Pancreas (tissue), 10 donors: ENCODE measurements at regions not wholly inside any gene's neighbourhood (a gene's known extent, or its start where the extent isn't known, plus 50 kb on each side); places are given as distances from the start of the nearest gene placed in this dataset.
"Not testable (repeated sequence)": the region's sequence is repeated elsewhere in the genome, so short reads cannot be mapped to it uniquely, and the experiment has no call there.

ENCODE experiments used
- ATAC-seq, 4 donors: fragments of 200-7000 bp; cut with Tn5 transposase; one replicate each; pipeline versions ENCODE4 v1.8.0 to v1.9.1; 2020; ENCODE audit warnings: mild to moderate bottlenecking in 4 of 4, moderate library complexity in 4 of 4
- DNase-seq, 6 donors: peaks; one replicate each; pipeline ENCODE4 v3.0.0-alpha.2; 2020
- FAIRE-seq: peaks from 2 replicates; lab custom pipeline; 2012; peaks lifted over from hg19 to GRCh38; lab: Jason Lieb, UNC
- H3K27ac ChIP-seq, 4 donors: fragments of 200-600 bp; sonication (generic); 1 replicate in 3 of 4; 2 replicates in 1 of 4; pipeline versions ENCODE4 v1.5.0 to v1.8.0; 2020
- H3K27me3 ChIP-seq, 4 donors: fragments of 200-600 bp; one replicate each; pipeline ENCODE4 v1.8.0; 2021
- H3K36me3 ChIP-seq, 3 donors: fragments of 200-600 bp; sonication (generic) in 1 of 3; one replicate each; pipeline versions ENCODE4 v1.5.0 to v1.8.0; 2020 to 2021
- H3K4me1 ChIP-seq, 3 donors: fragments of 200-600 bp; one replicate each; pipeline ENCODE4 v1.8.0; 2021
- H3K4me3 ChIP-seq, 4 donors: fragments of 200-600 bp; sonication (generic) in 2 of 4; one replicate each; pipeline versions ENCODE4 v1.5.0 to v1.8.0; 2020 to 2021
- H3K9me3 ChIP-seq, 4 donors: fragments of 200-600 bp; one replicate each; pipeline ENCODE4 v1.8.0; 2021
- CTCF ChIP-seq, 4 donors: fragments of 200-600 bp; sonication (generic) in 3 of 4; IDR thresholded peaks; one replicate each; pipeline versions ENCODE4 v1.5.0 to v1.8.0; 2021; ENCODE audit warnings: antibody characterized with exemption in 4 of 4
- WGBS, 2 donors: extraction: QIAGEN DNeasy Blood & Tissue Kit; methylation state at CpG; one replicate each; pipeline ENCODE4 v1.1.7; 2013; 5-methylcytosine and 5-hydroxymethylcytosine counted together
- intact Hi-C, 3 donors: fragments of 100-400 bp; cut with DNase I; formaldehyde crosslinking; loops; one replicate each; pipeline versions ENCODE4 v1.11.1 to v1.14.2; 2022
- donor health status: healthy with polysubstance abuse.
- donor health status: DM: no; HTN: no; CAD: no; lungs with moderate emphysema.
- donor health status: DM: no; HTN: no; CAD: no.
- donor health status: control.
- donor health status: control.
- donor health status: Bipolar disorder and iron deficiency.
- donor health status: DM: yes; HTN: yes; CAD: no.
- donor health status: DM: no; HTN: no; CAD: no.
- donor health status: DM: no; HTN: no; CAD: no.
- donor health status: DM: yes; HTN: yes; CAD: no.

- ATAC-seq = no peak
- FAIRE-seq = no peak
- no peak overlapping the region for H3K4me3 ChIP-seq
- WGBS, 2 donors = 70 to 88% methylated on average over 4 of the region's 4 CpGs
- no peak overlapping the region for H3K27ac ChIP-seq
- H3K9me3 ChIP-seq = no peaks in the 10 kb centered on the region
- no peak for DNase-seq
- intact Hi-C loops = no loop called here
- no peaks in the 10 kb centered on the region for H3K27me3 ChIP-seq
- no peaks in the 10 kb centered on the region for H3K36me3 ChIP-seq
- H3K4me1 ChIP-seq = no peaks in the 10 kb centered on the region
- TF ChIP-seq CTCF (IDR thresholded peaks at IDR 0.05) = no peak
These were observed 796.4 kb upstream of the ACO1 start for GRCh38 chr9:31588006-31588405.

GRCh38 chr9:31588756-31589155 lies 795.7 kb upstream of the ACO1 start:
- Histone ChIP-seq H3K9me3 (no peaks in the 10 kb centered on the region), H3K4me3 (no peak overlapping the region), H3K4me1 (no peaks in the 10 kb centered on the region), H3K27me3 (no peaks in the 10 kb centered on the region), H3K36me3 (no peaks in the 10 kb centered on the region), H3K27ac (no peak overlapping the region)
- no peak for TF ChIP-seq CTCF (IDR thresholded peaks at IDR 0.05)
- FAIRE-seq (no peak), DNase-seq (no peak), ATAC-seq (no peak)
- intact Hi-C loops = no loop called here

- no peak overlapping the region for H3K4me3 ChIP-seq
- 61 to 76% methylated on average over 2 of the region's 2 CpGs for WGBS, 2 donors
- FAIRE-seq = no peak
- no peak overlapping the region for H3K27ac ChIP-seq
- intact Hi-C loops = no loop called here
- no peaks in the 10 kb centered on the region for H3K4me1 ChIP-seq
- no peak for DNase-seq
- no peaks in the 10 kb centered on the region for H3K9me3 ChIP-seq
- TF ChIP-seq CTCF (IDR thresholded peaks at IDR 0.05) = no peak
- no peak for ATAC-seq
- H3K36me3 ChIP-seq = no peaks in the 10 kb centered on the region
- H3K27me3 ChIP-seq = no peaks in the 10 kb centered on the region
These were observed 794.4 kb upstream of the ACO1 start for GRCh38 chr9:31590091-31590490.

GRCh38 chr9:31597086-31597485 lies 787.4 kb upstream of the ACO1 start:
- H3K4me1 ChIP-seq, H3K27me3 ChIP-seq, intact Hi-C loops, DNase-seq, FAIRE-seq, H3K36me3 ChIP-seq, H3K27ac ChIP-seq, ATAC-seq, H3K4me3 ChIP-seq, H3K9me3 ChIP-seq: not testable (repeated sequence)
- WGBS, 2 donors = 80 to 87% methylated on average over 5 of the region's 5 CpGs

GRCh38 chr9:31597977-31598376 lies 786.5 kb upstream of the ACO1 start:
- FAIRE-seq = no peak
- TF ChIP-seq CTCF (IDR thresholded peaks at IDR 0.05) = no peak
- intact Hi-C loops = no loop called here

GRCh38 chr9:31601666-31602065 lies 782.8 kb upstream of the ACO1 start:
- TF ChIP-seq CTCF (IDR thresholded peaks at IDR 0.05) = no peak
- H3K27me3 ChIP-seq = no peaks in the 10 kb centered on the region
- H3K36me3 ChIP-seq = no peaks in the 10 kb centered on the region
- H3K4me3 ChIP-seq = no peak overlapping the region
- no peaks in the 10 kb centered on the region for H3K9me3 ChIP-seq
- H3K27ac ChIP-seq = no peak overlapping the region
- no peak for DNase-seq
- no peaks in the 10 kb centered on the region for H3K4me1 ChIP-seq
- no peak for FAIRE-seq
- intact Hi-C loops = no loop called here
- ATAC-seq = no peak

More at GRCh38 chr9:31597977-31598376, 786.5 kb upstream of the ACO1 start:
- Histone ChIP-seq H3K4me1 (no peaks in the 10 kb centered on the region), H3K36me3 (no peaks in the 10 kb centered on the region), H3K27me3 (no peaks in the 10 kb centered on the region), H3K4me3 (no peak overlapping the region), H3K9me3 (no peaks in the 10 kb centered on the region), H3K27ac (no peak overlapping the region)
- no peak for DNase-seq
- no peak for ATAC-seq
